Activated CD4-positive, alpha-beta T cell treated with anti-CD3 and anti-CD28 coated beads, Interleukin-2, amount 10 ng/mL, durations not matched to agents 24 days and 14 days (primary cell): ENCODE measurements at regions not wholly inside any gene's neighbourhood (a gene's known extent, or its start where the extent isn't known, plus 50 kb on each side); places are given as distances from the start of the nearest gene placed in this dataset.
"Not testable (repeated sequence)": the region's sequence is repeated elsewhere in the genome, so short reads cannot be mapped to it uniquely, and the experiment has no call there.

ENCODE experiments used
- DNase-seq: peaks from one replicate; pipeline ENCODE4 v3.0.0; 2022
- H3K27ac Mint-ChIP-seq: one replicate; pipeline ENCODE4 v1.8.0; 2022; ENCODE audit warnings: mild to moderate bottlenecking, mixed read lengths
- H3K27me3 Mint-ChIP-seq: one replicate; pipeline ENCODE4 v1.8.0; 2022; ENCODE audit warnings: mixed read lengths
- H3K36me3 Mint-ChIP-seq: one replicate; pipeline ENCODE4 v1.8.0; 2022; ENCODE audit warnings: low read depth, mild to moderate bottlenecking, mixed read lengths
- H3K4me1 Mint-ChIP-seq: one replicate; pipeline ENCODE4 v1.8.0; 2021; ENCODE audit warnings: mixed read lengths
- H3K4me3 Mint-ChIP-seq: one replicate; pipeline ENCODE4 v1.8.0; 2022; ENCODE audit warnings: mild to moderate bottlenecking, moderate library complexity, mixed read lengths
- H3K9me3 Mint-ChIP-seq: one replicate; pipeline ENCODE4 v1.8.0; 2021; ENCODE audit warnings: mixed read lengths
- intact Hi-C: fragments of 100-400 bp; cut with micrococcal nuclease; formaldehyde crosslinking; loops from one replicate; pipeline ENCODE4 v1.15.1; 2023

DNA sequence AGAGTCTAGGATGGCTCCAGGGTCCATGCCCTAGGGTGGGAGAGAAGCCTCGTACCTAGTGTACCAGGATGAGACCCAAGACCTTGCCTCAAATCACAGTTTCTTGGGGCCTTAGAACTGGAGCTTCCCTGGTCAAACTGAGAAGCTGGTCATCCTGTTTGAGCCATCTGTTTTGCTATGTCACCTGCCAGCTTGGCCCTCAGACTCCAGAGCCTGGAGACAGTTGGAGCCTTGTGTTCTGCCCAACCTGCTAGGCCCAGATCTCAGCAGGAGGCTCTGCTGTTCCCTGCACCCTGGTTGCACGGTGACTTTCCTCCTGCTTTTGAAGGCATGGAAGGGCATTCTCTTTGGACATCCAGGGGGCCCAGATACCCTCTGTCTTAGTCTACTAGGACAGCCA lies 206.3 kb upstream of the ATP6AP2 start:
- intact Hi-C loops: no loop called here
- Mint-ChIP-seq H3K36me3 (no peaks in the 10 kb centered on the region), H3K4me3 (no peak overlapping the region), H3K27ac (no peak overlapping the region), H3K9me3 (peaks cover 3% of the 10 kb centered on the region), H3K27me3 (no peaks in the 10 kb centered on the region), H3K4me1 (no peaks in the 10 kb centered on the region)
- no peak for DNase-seq

DNA sequence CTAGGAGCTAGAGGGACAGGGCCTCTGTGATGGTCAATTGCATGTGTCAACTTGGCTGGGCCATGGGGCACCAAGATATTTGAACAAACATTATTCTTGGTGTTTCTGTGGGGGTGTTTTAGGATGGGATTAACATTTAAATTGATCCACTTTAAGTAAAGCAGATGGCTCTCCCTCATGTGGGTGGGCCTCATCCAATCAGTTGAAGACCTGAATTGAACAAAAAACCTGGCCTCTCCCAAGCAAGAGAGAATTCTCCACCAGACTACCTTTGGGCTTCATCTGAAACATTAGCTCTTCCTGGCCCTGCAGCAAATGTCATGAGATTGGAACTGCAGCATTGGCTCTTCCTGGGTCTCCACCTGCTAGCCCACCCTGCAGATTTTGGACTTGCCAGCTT lies 207.1 kb upstream of the ATP6AP2 start:
- DNase-seq: no peak

DNA sequence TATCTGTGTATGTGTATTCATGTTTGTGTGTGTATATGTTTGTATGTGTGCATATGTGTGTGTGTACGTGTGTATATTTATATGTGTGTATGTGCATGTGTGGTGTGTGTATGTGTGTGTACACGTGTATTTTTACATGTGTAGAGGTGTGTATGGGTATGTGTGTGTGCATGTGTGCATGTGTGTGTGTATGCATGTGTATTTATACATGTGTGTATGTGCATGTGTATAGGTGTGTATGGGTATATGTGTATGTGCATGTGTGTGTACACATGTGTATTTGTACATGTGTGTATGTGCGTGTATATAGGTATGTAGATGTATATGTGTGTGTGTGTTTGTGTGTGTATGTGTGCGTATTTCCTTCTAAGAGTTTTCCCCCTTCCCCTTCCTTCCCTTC lies 207.7 kb upstream of the ATP6AP2 start:
- Mint-ChIP-seq H3K9me3 (no peaks in the 10 kb centered on the region), H3K27ac (no peak overlapping the region), H3K27me3 (no peaks in the 10 kb centered on the region), H3K4me3 (no peak overlapping the region), H3K4me1 (no peaks in the 10 kb centered on the region), H3K36me3 (no peaks in the 10 kb centered on the region)
- DNase-seq: no peak
- intact Hi-C loops: no loop called here

More for the DNA sequence above, 207.1 kb upstream of the ATP6AP2 start:
- no peaks in the 10 kb centered on the region for H3K36me3 Mint-ChIP-seq
- intact Hi-C loops: no loop called here
- H3K27ac Mint-ChIP-seq: no peak overlapping the region
- no peak overlapping the region for H3K4me3 Mint-ChIP-seq
- no peaks in the 10 kb centered on the region for H3K27me3 Mint-ChIP-seq
- no peaks in the 10 kb centered on the region for H3K4me1 Mint-ChIP-seq
- peaks cover under 1% of the 10 kb centered on the region for H3K9me3 Mint-ChIP-seq

GRCh38 chrX:40371376-40371775 lies 209.4 kb upstream of the ATP6AP2 start:
- no peaks in the 10 kb centered on the region for H3K36me3 Mint-ChIP-seq
- no peaks in the 10 kb centered on the region for H3K9me3 Mint-ChIP-seq
- H3K4me1 Mint-ChIP-seq: no peaks in the 10 kb centered on the region
- no peak for DNase-seq
- no peaks in the 10 kb centered on the region for H3K27me3 Mint-ChIP-seq
- no peak overlapping the region for H3K4me3 Mint-ChIP-seq
- H3K27ac Mint-ChIP-seq: no peak overlapping the region
- intact Hi-C loops: no loop called here

GRCh38 chrX:40368611-40369061 lies 212.1 kb upstream of the ATP6AP2 start:
- H3K27me3 Mint-ChIP-seq: no peaks in the 10 kb centered on the region
- H3K4me3 Mint-ChIP-seq: no peak overlapping the region
- intact Hi-C loops: no loop called here
- no peak for DNase-seq
- no peaks in the 10 kb centered on the region for H3K9me3 Mint-ChIP-seq
- H3K36me3 Mint-ChIP-seq: no peaks in the 10 kb centered on the region
- H3K27ac Mint-ChIP-seq: no peak overlapping the region
- H3K4me1 Mint-ChIP-seq: no peaks in the 10 kb centered on the region

- Mint-ChIP-seq H3K36me3 (no peaks in the 10 kb centered on the region), H3K4me1 (no peaks in the 10 kb centered on the region), H3K27me3 (no peaks in the 10 kb centered on the region), H3K4me3 (no peak overlapping the region), H3K27ac (no peak overlapping the region), H3K9me3 (no peaks in the 10 kb centered on the region)
- intact Hi-C loops: no loop called here
- no peak for DNase-seq
Measured at GRCh38 chrX:40366661-40367060, 214.1 kb upstream of the ATP6AP2 start.

GRCh38 chrX:40362291-40362690 lies 218.5 kb upstream of the ATP6AP2 start:
- H3K27me3 Mint-ChIP-seq, H3K36me3 Mint-ChIP-seq, intact Hi-C loops, DNase-seq, H3K9me3 Mint-ChIP-seq, H3K4me1 Mint-ChIP-seq, H3K27ac Mint-ChIP-seq, H3K4me3 Mint-ChIP-seq: not testable (repeated sequence)

- H3K27me3 Mint-ChIP-seq: no peaks in the 10 kb centered on the region
- no peaks in the 10 kb centered on the region for H3K9me3 Mint-ChIP-seq
- H3K4me1 Mint-ChIP-seq: peaks cover 2% of the 10 kb centered on the region
- no peaks in the 10 kb centered on the region for H3K36me3 Mint-ChIP-seq
- no peak overlapping the region for H3K4me3 Mint-ChIP-seq
- intact Hi-C loops: no loop called here
- H3K27ac Mint-ChIP-seq: no peak overlapping the region
- no peak for DNase-seq
Measured at GRCh38 chrX:40360557-40360956, 220.2 kb upstream of the ATP6AP2 start.

- Mint-ChIP-seq H3K36me3 (no peaks in the 10 kb centered on the region), H3K4me1 (peaks cover 2% of the 10 kb centered on the region), H3K9me3 (no peaks in the 10 kb centered on the region), H3K27me3 (no peaks in the 10 kb centered on the region), H3K4me3 (no peak overlapping the region), H3K27ac (no peak overlapping the region)
- intact Hi-C loops: no loop called here
- DNase-seq: no peak
Measured at GRCh38 chrX:40359593-40359992, 221.2 kb upstream of the ATP6AP2 start.

- H3K4me1 Mint-ChIP-seq: peaks cover 2% of the 10 kb centered on the region
- H3K27me3 Mint-ChIP-seq: no peaks in the 10 kb centered on the region
- H3K36me3 Mint-ChIP-seq: no peaks in the 10 kb centered on the region
- no peaks in the 10 kb centered on the region for H3K9me3 Mint-ChIP-seq
- no peak for DNase-seq
- H3K4me3 Mint-ChIP-seq: no peak overlapping the region
- intact Hi-C loops: no loop called here
- H3K27ac Mint-ChIP-seq: no peak overlapping the region
Measured at GRCh38 chrX:40358994-40359393, 221.8 kb upstream of the ATP6AP2 start.

DNA sequence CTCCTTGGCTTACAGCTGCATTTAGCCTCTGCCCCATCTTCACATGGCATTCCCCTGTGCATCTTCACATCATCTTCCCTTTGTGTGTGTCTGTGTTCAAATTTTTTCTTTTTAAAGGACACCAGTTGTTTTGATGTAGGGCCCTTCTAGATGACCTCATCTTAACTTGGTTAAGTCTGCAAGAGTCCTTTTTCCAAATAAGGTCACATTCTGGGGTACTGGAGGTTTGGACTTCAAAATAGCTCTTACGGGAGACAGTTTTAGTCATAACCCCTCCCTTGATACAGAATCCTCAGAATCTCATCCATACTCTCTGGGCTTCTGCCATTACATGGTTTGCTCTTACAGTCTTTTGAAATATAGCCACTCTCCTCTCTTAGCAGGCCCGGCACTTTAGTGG lies 231.5 kb upstream of the ATP6AP2 start:
- intact Hi-C loops: no loop called here
- H3K27me3 Mint-ChIP-seq: no peaks in the 10 kb centered on the region
- H3K27ac Mint-ChIP-seq: no peak overlapping the region
- DNase-seq: no peak
- no peaks in the 10 kb centered on the region for H3K4me1 Mint-ChIP-seq
- H3K9me3 Mint-ChIP-seq: no peaks in the 10 kb centered on the region
- no peak overlapping the region for H3K4me3 Mint-ChIP-seq
- no peaks in the 10 kb centered on the region for H3K36me3 Mint-ChIP-seq

GRCh38 chrX:40346379-40346778 lies 234.4 kb upstream of the ATP6AP2 start:
- no peak overlapping the region for H3K27ac Mint-ChIP-seq

GRCh38 chrX:40343319-40343718 lies 237.5 kb upstream of the ATP6AP2 start:
- intact Hi-C loops: no loop called here
- no peak for DNase-seq
- Mint-ChIP-seq H3K9me3 (no peaks in the 10 kb centered on the region), H3K27ac (no peak overlapping the region), H3K4me1 (no peaks in the 10 kb centered on the region), H3K27me3 (no peaks in the 10 kb centered on the region), H3K4me3 (no peak overlapping the region), H3K36me3 (no peaks in the 10 kb centered on the region)

More at GRCh38 chrX:40346379-40346778, 234.4 kb upstream of the ATP6AP2 start:
- intact Hi-C loops: no loop called here
- Mint-ChIP-seq H3K36me3 (no peaks in the 10 kb centered on the region), H3K4me3 (no peak overlapping the region), H3K27me3 (no peaks in the 10 kb centered on the region), H3K4me1 (no peaks in the 10 kb centered on the region), H3K9me3 (no peaks in the 10 kb centered on the region)
- no peak for DNase-seq

DNA sequence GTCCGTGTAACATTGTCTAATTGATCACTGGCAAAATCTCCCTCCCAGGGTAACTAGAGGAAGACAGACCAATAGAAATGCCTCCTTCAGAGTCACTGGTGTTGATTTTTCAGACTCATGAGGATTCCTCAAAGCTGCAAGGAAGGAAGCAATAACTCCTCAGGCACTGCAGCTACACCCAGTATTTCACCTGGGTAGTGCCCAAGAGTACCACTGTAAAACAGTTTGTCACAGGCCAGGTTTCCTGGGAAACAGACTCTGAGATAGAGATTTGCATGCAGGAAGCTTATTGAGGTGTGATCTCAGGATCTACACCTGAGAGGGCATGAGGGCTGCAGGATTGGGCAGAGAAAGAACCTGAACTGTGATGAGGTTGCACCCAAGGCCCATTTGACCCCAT lies 240.7 kb upstream of the ATP6AP2 start:
- no peak for DNase-seq
- intact Hi-C loops: no loop called here
- Mint-ChIP-seq H3K27me3 (no peaks in the 10 kb centered on the region), H3K36me3 (no peaks in the 10 kb centered on the region), H3K4me3 (no peak overlapping the region), H3K27ac (no peak overlapping the region), H3K4me1 (no peaks in the 10 kb centered on the region), H3K9me3 (no peaks in the 10 kb centered on the region)

GRCh38 chrX:40333344-40333743 lies 235.6 kb upstream of the BCOR start:
- Mint-ChIP-seq H3K4me1 (no peaks in the 10 kb centered on the region), H3K36me3 (no peaks in the 10 kb centered on the region), H3K4me3 (no peak overlapping the region), H3K27me3 (peaks cover 1% of the 10 kb centered on the region), H3K27ac (no peak overlapping the region), H3K9me3 (no peaks in the 10 kb centered on the region)
- DNase-seq: no peak
- intact Hi-C loops: no loop called here
